A549 (cell line): ENCODE measurements at regions not wholly inside any gene's neighbourhood (a gene's known extent, or its start where the extent isn't known, plus 50 kb on each side); places are given as distances from the start of the nearest gene placed in this dataset.

Experiments
- CHD2 ChIP-seq: fragments of 150-350 bp; IDR thresholded peaks from 2 replicates; pipeline ENCODE4 v1.6.1; 2014; ENCODE audit warnings: low read length; ENCODE audit not compliant: partially characterized antibody
- POLR2A ChIP-seq: IDR thresholded peaks from 2 replicates; pipeline ENCODE4 v1.6.1; 2012; ENCODE audit warnings: mild to moderate bottlenecking, low read length
- ZNF302 ChIP-seq: fragments of 250-450 bp; sonication (Bioruptor Pico); IDR thresholded peaks from 2 replicates; pipeline ENCODE4 v1.9.0; 2021; ENCODE audit warnings: inconsistent platforms, mild to moderate bottlenecking, moderate library complexity
- TF ChIP-seq, protein P1 (sequence below): fragments of >200 bp; sonication (Bioruptor Twin); formaldehyde crosslinking; IDR thresholded peaks from 2 replicates; pipeline ENCODE4 v1.6.1; 2016
- TF ChIP-seq, protein P2 (sequence below): fragments of >200 bp; sonication (Bioruptor Twin); formaldehyde crosslinking; IDR thresholded peaks from 3 replicates; pipeline ENCODE4 v1.5.1; 2016
- TF ChIP-seq, protein P3 (sequence below): fragments of 450-650 bp; IDR thresholded peaks from 2 replicates; pipeline ENCODE4 v1.6.1; 2014; ENCODE audit warnings: antibody characterized with exemption

DNA sequence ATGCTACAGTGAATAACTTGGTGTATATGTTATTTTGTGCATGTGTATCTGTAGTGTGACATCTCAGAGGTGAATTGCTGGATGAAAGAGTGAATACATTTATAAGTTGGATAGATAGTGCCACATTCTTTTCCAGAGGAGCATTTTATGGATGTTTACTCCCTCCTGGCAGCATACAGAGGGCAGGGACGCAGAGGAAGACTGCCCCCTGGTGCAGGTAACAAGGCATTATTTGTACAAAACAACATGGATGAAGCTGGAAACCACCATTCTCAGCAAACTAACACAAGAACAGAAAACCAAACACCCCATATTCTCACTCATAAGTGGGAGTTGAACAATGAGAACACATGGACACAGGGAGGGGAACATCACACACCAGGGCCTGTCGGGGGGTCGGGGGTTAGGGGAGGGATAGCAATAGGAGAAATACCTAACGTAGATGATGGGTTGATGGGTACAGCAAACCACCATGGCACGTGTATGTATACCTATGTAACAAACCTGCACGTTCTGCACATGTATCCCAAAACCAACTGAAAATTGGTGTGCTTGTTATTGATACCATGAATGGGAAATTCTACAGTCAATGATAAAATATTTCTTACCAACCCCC lies 57.9 kb upstream of the CTXND1 start:
- TF ChIP-seq, protein P1, sequence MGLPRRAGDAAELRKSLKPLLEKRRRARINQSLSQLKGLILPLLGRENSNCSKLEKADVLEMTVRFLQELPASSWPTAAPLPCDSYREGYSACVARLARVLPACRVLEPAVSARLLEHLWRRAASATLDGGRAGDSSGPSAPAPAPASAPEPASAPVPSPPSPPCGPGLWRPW, result no peak
- TF ChIP-seq POLR2A (no peak), CHD2 (no peak), ZNF302 (CRISPR knock-in tag) (no peak)
- TF ChIP-seq, protein P2, sequence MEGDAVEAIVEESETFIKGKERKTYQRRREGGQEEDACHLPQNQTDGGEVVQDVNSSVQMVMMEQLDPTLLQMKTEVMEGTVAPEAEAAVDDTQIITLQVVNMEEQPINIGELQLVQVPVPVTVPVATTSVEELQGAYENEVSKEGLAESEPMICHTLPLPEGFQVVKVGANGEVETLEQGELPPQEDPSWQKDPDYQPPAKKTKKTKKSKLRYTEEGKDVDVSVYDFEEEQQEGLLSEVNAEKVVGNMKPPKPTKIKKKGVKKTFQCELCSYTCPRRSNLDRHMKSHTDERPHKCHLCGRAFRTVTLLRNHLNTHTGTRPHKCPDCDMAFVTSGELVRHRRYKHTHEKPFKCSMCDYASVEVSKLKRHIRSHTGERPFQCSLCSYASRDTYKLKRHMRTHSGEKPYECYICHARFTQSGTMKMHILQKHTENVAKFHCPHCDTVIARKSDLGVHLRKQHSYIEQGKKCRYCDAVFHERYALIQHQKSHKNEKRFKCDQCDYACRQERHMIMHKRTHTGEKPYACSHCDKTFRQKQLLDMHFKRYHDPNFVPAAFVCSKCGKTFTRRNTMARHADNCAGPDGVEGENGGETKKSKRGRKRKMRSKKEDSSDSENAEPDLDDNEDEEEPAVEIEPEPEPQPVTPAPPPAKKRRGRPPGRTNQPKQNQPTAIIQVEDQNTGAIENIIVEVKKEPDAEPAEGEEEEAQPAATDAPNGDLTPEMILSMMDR, result peak; percentile 56
- TF ChIP-seq, protein P3, sequence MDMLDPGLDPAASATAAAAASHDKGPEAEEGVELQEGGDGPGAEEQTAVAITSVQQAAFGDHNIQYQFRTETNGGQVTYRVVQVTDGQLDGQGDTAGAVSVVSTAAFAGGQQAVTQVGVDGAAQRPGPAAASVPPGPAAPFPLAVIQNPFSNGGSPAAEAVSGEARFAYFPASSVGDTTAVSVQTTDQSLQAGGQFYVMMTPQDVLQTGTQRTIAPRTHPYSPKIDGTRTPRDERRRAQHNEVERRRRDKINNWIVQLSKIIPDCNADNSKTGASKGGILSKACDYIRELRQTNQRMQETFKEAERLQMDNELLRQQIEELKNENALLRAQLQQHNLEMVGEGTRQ, result no peak
